GM19463 (cell line): ENCODE measurements at regions not wholly inside any gene's neighbourhood (a gene's known extent, or its start where the extent isn't known, plus 50 kb on each side); places are given as distances from the start of the nearest gene placed in this dataset.
"Not testable (repeated sequence)": the region's sequence is repeated elsewhere in the genome, so short reads cannot be mapped to it uniquely, and the experiment has no call there.

ENCODE experiments used
- ATAC-seq: cut with Tn5 transposase; IDR thresholded peaks from one replicate; pipeline ENCODE4 v1.9.1; 2021; ENCODE audit warnings: mild to moderate bottlenecking, moderate library complexity; ENCODE audit not compliant: unreplicated experiment

- ATAC-seq: no peak
Measured at GRCh38 chr10:29698773-29699490, 64.2 kb upstream of the SVIL start.

- ATAC-seq: not testable (repeated sequence)
Measured at GRCh38 chr10:29696581-29696980, 61.8 kb upstream of the SVIL start.

GRCh38 chr10:29694121-29694520 is 59.4 kb upstream of the SVIL start:
- no peak for ATAC-seq

- no peak for ATAC-seq
Measured at GRCh38 chr10:29692121-29692539, 57.4 kb upstream of the SVIL start.

GRCh38 chr10:29691564-29692072 is 56.8 kb upstream of the SVIL start:
- no peak for ATAC-seq

- ATAC-seq: no peak
Measured at GRCh38 chr10:29689001-29689400, 54.2 kb upstream of the SVIL start.

GRCh38 chr10:29688230-29688661 is 53.5 kb upstream of the SVIL start:
- ATAC-seq: no peak

- no peak for ATAC-seq
Measured at GRCh38 chr10:29687421-29688164, 52.8 kb upstream of the SVIL start.

- ATAC-seq: no peak
Measured at GRCh38 chr10:29685506-29685905, 50.7 kb upstream of the SVIL start.
